ENCODE measurements at regions not wholly inside any gene's neighbourhood (a gene's known extent, or its start where the extent isn't known, plus 50 kb on each side); places are given as distances from the start of the nearest gene placed in this dataset.
A peak's percentile ranks its signal among the peaks of the same experiment; 100 is the strongest.

- Histone ChIP-seq H3K4me3 (no peak overlapping the region), H3K27ac (replicated peaks in 1 of 4) (no peak overlapping the region), H3K4me1 (no peaks in the 10 kb centered on the region), H3K27me3 (peaks cover 0 to 19% (median 0%) of the 10 kb centered on the region in 4 donors), H3K36me3 (no peaks in the 10 kb centered on the region), H3K9me3 (no peaks in the 10 kb centered on the region)
- peak; percentile 79 for DNase-seq (ENCODE audit: extremely low spot score)
- 78% methylated on average over 14 of the region's 14 CpGs for WGBS
- TF ChIP-seq EP300 (IDR thresholded peaks at IDR 0.05): no peak
- TF ChIP-seq, protein P1, sequence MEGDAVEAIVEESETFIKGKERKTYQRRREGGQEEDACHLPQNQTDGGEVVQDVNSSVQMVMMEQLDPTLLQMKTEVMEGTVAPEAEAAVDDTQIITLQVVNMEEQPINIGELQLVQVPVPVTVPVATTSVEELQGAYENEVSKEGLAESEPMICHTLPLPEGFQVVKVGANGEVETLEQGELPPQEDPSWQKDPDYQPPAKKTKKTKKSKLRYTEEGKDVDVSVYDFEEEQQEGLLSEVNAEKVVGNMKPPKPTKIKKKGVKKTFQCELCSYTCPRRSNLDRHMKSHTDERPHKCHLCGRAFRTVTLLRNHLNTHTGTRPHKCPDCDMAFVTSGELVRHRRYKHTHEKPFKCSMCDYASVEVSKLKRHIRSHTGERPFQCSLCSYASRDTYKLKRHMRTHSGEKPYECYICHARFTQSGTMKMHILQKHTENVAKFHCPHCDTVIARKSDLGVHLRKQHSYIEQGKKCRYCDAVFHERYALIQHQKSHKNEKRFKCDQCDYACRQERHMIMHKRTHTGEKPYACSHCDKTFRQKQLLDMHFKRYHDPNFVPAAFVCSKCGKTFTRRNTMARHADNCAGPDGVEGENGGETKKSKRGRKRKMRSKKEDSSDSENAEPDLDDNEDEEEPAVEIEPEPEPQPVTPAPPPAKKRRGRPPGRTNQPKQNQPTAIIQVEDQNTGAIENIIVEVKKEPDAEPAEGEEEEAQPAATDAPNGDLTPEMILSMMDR (IDR thresholded peaks at IDR 0.05): no peak
- no peak for TF ChIP-seq POLR2A (IDR thresholded peaks at IDR 0.05; ENCODE audit: low read depth)
- no peak for TF ChIP-seq POLR2AphosphoS5 (IDR thresholded peaks at IDR 0.05)
- intact Hi-C loops (cut with DNase I): no loop called here
Measured at GRCh38 chr2:3094999-3095958, 282.3 kb downstream of the EIPR1 start.

DNA sequence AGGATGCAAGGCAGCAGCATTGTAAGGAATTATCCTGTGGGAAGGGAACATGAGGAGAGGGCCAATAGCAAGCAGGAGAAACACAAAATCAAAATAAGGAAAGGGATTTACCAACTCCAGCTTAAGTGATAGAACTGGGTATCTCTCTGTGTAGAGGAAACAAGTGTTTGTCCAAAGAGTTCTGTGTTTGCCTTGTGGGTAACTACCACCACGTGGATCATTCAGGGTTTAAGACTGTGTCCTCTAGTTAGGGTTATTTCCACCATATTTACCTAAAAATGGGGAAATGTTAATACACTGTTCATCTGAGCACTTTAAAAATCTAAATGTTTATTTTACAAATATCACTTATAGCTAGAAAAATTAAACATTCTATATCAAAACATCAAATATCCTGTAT lies 283.3 kb downstream of the EIPR1 start:
- H3K27me3 ChIP-seq: peaks cover 0 to 15% (median 0%) of the 10 kb centered on the region in 4 donors
- H3K4me1 ChIP-seq: no peaks in the 10 kb centered on the region
- WGBS: 60% methylated on average over 1 of the region's 1 CpG
- no peak for TF ChIP-seq POLR2A (IDR thresholded peaks at IDR 0.05; ENCODE audit: low read depth)
- no peak for TF ChIP-seq POLR2AphosphoS5 (IDR thresholded peaks at IDR 0.05)
- TF ChIP-seq EP300 (IDR thresholded peaks at IDR 0.05): no peak
- TF ChIP-seq, protein P1 (IDR thresholded peaks at IDR 0.05): no peak
- intact Hi-C loops (cut with DNase I): no loop called here
- no peaks in the 10 kb centered on the region for H3K36me3 ChIP-seq
- H3K9me3 ChIP-seq: peaks cover 0 to 2% (median 2%) of the 10 kb centered on the region in 4 donors
- H3K27ac ChIP-seq (replicated peaks in 1 of 4): no peak overlapping the region
- H3K4me3 ChIP-seq: no peak overlapping the region
- DNase-seq (ENCODE audit: extremely low spot score): peak; percentile 55

DNA sequence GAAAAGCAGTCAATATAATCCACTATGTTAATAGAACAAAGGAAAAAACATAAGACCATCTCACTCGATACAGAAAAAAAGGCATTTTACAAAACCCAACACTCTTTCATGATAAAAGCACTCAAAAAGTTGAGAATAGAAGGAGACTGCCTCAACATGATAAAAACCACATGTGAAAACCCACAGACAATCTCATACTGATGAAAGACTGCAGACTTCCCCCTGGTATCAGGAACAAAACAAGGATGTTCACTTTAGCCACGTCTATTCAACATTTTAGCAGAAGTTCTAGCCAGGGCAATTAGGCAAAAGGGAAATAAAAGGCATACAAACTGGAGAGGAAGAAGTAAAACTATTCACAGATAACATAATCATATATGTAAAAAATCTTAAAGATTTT lies 285.9 kb downstream of the EIPR1 start:
- Histone ChIP-seq H3K9me3 (peaks cover 0 to 18% (median 13%) of the 10 kb centered on the region in 4 donors), H3K27me3 (no peaks in the 10 kb centered on the region), H3K36me3 (no peaks in the 10 kb centered on the region), H3K4me1 (no peaks in the 10 kb centered on the region), H3K4me3 (no peak overlapping the region), H3K27ac (replicated peaks in 1 of 4) (no peak overlapping the region)
- TF ChIP-seq POLR2AphosphoS5 (IDR thresholded peaks at IDR 0.05): no peak
- TF ChIP-seq EP300 (IDR thresholded peaks at IDR 0.05): no peak
- no peak for TF ChIP-seq POLR2A (IDR thresholded peaks at IDR 0.05; ENCODE audit: low read depth)
- TF ChIP-seq, protein P1 (IDR thresholded peaks at IDR 0.05): no peak
- WGBS: 54% methylated on average over 2 of the region's 2 CpGs
- intact Hi-C loops (cut with DNase I): no loop called here
- DNase-seq (ENCODE audit: extremely low spot score): no peak

DNA sequence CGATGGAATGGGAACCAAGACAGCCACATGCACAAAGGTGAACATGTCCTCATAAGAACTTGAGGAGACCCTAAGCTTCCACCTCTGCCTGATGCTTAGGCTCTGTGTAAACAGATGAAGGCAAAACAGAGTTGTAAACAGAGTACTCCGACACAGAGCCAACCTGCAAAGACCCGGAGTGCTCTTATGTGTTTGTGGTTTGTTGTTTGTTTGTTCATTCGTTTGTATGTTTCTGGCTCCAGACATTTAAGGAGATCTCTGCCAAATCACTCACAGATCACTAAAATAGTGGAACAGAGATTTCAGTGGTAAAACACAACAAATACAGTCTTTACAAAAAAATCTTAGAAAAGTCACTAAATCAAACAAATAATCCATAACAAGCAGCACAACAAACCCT lies 294.9 kb downstream of the EIPR1 start:
- Histone ChIP-seq H3K27ac (replicated peaks in 1 of 4) (no peak overlapping the region), H3K4me3 (no peak overlapping the region), H3K27me3 (peaks cover 0 to 4% (median 0%) of the 10 kb centered on the region in 4 donors), H3K36me3 (no peaks in the 10 kb centered on the region), H3K9me3 (no peaks in the 10 kb centered on the region), H3K4me1 (no peaks in the 10 kb centered on the region)
- DNase-seq (ENCODE audit: extremely low spot score): no peak
- intact Hi-C loops (cut with DNase I): no loop called here
- TF ChIP-seq POLR2AphosphoS5 (IDR thresholded peaks at IDR 0.05) (no peak), POLR2A (IDR thresholded peaks at IDR 0.05; ENCODE audit: low read depth) (no peak), EP300 (IDR thresholded peaks at IDR 0.05) (no peak)
- TF ChIP-seq, protein P1 (IDR thresholded peaks at IDR 0.05): no peak
- WGBS: 78% methylated on average over 4 of the region's 4 CpGs
